H7 (cell line): ENCODE measurements at regions not wholly inside any gene's neighbourhood (a gene's known extent, or its start where the extent isn't known, plus 50 kb on each side); places are given as distances from the start of the nearest gene placed in this dataset.
"Not testable (repeated sequence)": the region's sequence is repeated elsewhere in the genome, so short reads cannot be mapped to it uniquely, and the experiment has no call there.

ENCODE experiments used
- DNase-seq: peaks from one replicate; pipeline ENCODE4 v3.0.0; 2012
- H3K27me3 ChIP-seq: 2 replicates; pipeline ENCODE4 v1.6.0; 2011; ENCODE audit warnings: mild to moderate bottlenecking, low read length; ENCODE audit not compliant: control insufficient read depth, insufficient read depth
- H3K36me3 ChIP-seq: replicated peaks from 2 replicates; pipeline ENCODE4 v1.5.1; 2011; ENCODE audit warnings: low read length; ENCODE audit not compliant: control insufficient read depth, insufficient read depth
- H3K4me3 ChIP-seq: 2 replicates; pipeline ENCODE4 v1.5.1; 2011; ENCODE audit warnings: low read depth, mild to moderate bottlenecking, control low read depth, low read length, moderate library complexity; ENCODE audit not compliant: insufficient read depth

DNA sequence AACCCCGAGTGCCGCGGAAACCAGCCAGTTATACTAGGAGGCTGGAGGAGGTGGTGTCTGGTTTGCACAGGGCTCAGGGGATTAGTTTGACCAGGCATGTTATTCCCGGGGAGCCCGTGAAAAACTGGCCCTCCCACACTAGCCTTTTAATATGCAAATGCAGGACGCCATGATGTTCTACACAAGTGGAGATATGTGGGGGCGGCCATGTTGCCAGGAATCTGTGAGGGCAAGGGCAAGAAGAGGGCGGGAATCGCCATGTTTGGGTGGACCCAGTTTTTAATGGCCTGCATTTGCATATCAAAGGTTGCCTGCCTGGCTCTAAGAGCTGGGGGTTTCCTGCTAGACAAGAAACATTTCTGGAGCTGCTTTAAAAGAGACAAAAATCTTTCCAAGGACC is 940.7 kb downstream of the CDH18 start:
- no peak overlapping the region for H3K4me3 ChIP-seq
- DNase-seq, result no peak
- no peaks in the 10 kb centered on the region for H3K27me3 ChIP-seq
- no peaks in the 10 kb centered on the region for H3K36me3 ChIP-seq

DNA sequence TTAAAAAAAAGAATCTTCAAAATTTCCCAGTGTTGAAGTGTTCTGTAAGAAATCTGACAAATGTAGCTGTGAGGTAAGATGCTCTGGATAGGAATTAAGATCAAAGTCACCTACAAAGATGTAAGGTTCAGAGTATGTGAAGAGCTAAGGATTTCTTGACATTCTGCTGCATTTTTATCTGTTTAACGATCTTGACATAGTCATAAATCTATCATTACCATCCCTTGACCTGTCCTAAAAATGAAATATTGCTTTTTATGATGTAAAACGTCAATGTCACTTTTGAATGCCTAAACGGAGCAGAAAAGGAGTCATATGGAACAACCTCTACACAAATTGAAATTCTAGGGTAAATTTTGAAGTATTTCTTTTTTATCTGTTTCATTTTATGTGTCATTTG is 939.3 kb downstream of the CDH18 start:
- Histone ChIP-seq H3K36me3 (no peaks in the 10 kb centered on the region), H3K4me3 (no peak overlapping the region), H3K27me3 (no peaks in the 10 kb centered on the region)
- no peak for DNase-seq

- H3K36me3 ChIP-seq, result no peaks in the 10 kb centered on the region
- no peak for DNase-seq
- no peaks in the 10 kb centered on the region for H3K27me3 ChIP-seq
- H3K4me3 ChIP-seq, result no peak overlapping the region
These were observed 929.8 kb downstream of the CDH18 start for GRCh38 chr5:19058216-19058615.

DNA sequence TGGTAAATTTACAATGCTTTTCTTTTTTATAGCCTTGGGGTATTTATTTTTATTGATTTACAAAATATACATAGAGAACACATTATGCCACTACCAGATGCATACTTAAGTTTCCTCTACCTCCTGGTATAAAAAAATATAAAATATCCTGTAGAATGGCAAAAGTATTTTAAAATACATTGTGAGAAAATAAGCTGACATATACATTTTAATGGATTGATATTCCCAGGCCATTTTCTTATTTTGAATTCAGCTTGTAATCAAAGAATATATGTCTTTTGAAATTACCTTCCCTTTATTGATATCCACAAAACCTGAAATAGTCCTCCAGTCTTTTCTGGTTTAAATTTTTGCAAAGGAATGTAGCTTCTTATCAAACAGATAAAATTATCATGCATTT is 923.9 kb downstream of the CDH18 start:
- H3K36me3 ChIP-seq, result no peaks in the 10 kb centered on the region
- no peak overlapping the region for H3K4me3 ChIP-seq
- H3K27me3 ChIP-seq, result no peaks in the 10 kb centered on the region
- no peak for DNase-seq

DNA sequence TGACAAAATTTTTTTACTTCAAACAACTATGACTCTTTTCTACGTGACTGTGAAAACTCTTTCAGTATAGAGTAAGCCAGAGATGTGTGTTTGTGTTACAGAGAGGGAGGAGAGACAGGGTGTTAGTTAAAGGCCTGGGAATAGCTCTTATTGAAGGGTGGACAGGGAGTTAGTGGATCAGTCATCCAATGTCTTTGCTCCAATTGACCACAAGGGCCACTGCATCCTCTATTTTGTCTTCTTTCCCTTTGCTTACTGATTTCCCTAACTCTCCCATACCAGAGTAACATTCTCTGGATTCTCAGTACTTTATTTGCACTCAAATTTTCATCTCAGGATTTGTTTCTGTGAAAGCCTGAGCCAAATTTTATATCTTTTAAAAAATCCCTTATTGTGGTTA is 920.3 kb downstream of the CDH18 start:
- H3K4me3 ChIP-seq, result no peak overlapping the region
- peak; percentile 2 for DNase-seq
- no peaks in the 10 kb centered on the region for H3K27me3 ChIP-seq
- no peaks in the 10 kb centered on the region for H3K36me3 ChIP-seq

GRCh38 chr5:19098434-19098833 is 889.6 kb downstream of the CDH18 start:
- H3K4me3 ChIP-seq, result no peak overlapping the region
- H3K36me3 ChIP-seq, result no peaks in the 10 kb centered on the region
- H3K27me3 ChIP-seq, result no peaks in the 10 kb centered on the region
- DNase-seq, result no peak

DNA sequence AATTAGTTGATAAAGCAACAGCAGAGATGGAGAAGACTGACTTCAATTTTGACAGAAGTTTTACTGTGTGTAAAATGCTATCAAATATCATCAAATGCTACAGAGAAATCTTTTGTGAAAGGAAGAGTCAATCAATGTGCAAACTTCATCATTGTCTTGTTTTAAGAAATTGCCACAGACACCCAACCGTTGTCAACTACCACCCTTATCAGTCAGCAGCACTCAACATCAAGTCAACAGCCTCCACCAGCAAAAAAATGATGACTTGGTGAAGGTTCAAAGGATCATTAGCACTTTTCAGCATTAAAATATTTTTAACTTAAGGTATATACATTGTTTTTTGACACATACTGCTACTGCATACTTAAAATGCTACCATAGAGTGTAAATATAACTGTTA is 888.8 kb downstream of the CDH18 start:
- Histone ChIP-seq H3K36me3 (no peaks in the 10 kb centered on the region), H3K4me3 (no peak overlapping the region), H3K27me3 (no peaks in the 10 kb centered on the region)
- DNase-seq, result no peak

DNA sequence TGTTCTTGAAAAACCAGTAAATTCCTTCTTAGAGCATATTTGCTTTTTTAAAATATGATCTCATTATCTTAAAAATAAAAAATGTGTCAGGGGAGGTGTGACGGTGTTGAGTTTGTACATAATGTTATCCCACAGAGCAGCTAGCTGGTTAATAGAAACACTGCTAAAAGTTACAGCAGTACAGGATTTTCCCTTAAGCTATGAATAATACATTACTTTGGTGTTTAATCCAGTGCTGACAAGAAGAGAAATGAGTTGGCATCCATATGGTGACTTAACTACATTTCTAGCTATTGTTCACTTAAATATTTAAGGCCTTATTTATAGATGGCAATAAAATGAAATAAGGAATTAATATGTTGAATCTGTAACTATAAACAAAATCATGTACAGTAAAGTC is 883.1 kb downstream of the CDH18 start:
- DNase-seq, result no peak
- Histone ChIP-seq H3K36me3 (no peaks in the 10 kb centered on the region), H3K27me3 (no peaks in the 10 kb centered on the region), H3K4me3 (no peak overlapping the region)

- Histone ChIP-seq H3K4me3 (no peak overlapping the region), H3K27me3 (no peaks in the 10 kb centered on the region), H3K36me3 (no peaks in the 10 kb centered on the region)
- DNase-seq, result no peak
These were observed 865.1 kb downstream of the CDH18 start for GRCh38 chr5:19122923-19123322.

GRCh38 chr5:19125956-19126713 is 861.9 kb downstream of the CDH18 start:
- Histone ChIP-seq H3K36me3 (no peaks in the 10 kb centered on the region), H3K4me3 (no peak overlapping the region)
- no peak for DNase-seq

DNA sequence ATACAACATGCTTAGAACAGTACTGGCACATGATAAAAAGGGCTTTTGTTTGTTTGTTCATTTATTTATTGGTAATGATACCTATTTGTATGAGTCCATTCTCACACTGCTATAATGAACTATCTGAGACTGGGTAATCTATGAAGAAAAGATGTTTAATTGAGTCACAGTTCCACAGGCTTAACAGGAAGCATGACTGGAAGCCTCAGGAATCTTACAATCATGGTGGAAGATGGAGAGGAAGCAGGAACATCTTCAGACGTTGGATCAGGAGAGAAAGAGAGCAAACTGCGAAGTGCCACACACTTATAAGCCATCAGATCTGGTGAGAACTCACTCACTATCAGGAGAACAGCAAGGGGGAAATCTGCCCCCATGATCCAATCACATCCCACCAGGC is 847.7 kb downstream of the CDH18 start:
- Histone ChIP-seq H3K27me3 (no peaks in the 10 kb centered on the region), H3K36me3 (no peaks in the 10 kb centered on the region), H3K4me3 (no peak overlapping the region)
- no peak for DNase-seq

More at GRCh38 chr5:19125956-19126713, 861.9 kb downstream of the CDH18 start:
- no peaks in the 10 kb centered on the region for H3K27me3 ChIP-seq

- not testable (repeated sequence) for H3K4me3 ChIP-seq, H3K36me3 ChIP-seq, DNase-seq, H3K27me3 ChIP-seq
These were observed 846.0 kb downstream of the CDH18 start for GRCh38 chr5:19141937-19142524.

- H3K27me3 ChIP-seq, H3K4me3 ChIP-seq, H3K36me3 ChIP-seq, DNase-seq: not testable (repeated sequence)
These were observed 845.1 kb downstream of the CDH18 start for GRCh38 chr5:19142713-19143414.

DNA sequence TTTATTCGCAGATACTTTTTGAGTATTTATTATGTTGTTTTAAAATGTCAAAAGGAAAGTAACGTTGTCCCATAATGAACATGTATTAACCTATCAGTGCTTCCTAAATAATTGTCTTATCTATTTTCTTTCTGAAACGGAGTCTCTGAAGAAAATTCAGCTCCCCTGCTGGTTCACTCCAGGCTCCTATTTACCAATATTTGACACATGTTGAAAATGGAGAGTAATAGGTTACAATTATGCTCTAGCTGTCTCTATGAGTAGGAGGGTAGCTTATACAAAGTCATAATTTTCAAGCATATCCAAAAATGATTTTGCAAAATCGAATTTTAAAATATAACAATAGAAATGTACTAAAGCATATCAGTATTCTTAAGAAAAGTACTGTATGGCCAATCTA is 844.1 kb downstream of the CDH18 start:
- DNase-seq, result no peak
- H3K36me3 ChIP-seq, result no peaks in the 10 kb centered on the region
- no peaks in the 10 kb centered on the region for H3K27me3 ChIP-seq
- no peak overlapping the region for H3K4me3 ChIP-seq

DNA sequence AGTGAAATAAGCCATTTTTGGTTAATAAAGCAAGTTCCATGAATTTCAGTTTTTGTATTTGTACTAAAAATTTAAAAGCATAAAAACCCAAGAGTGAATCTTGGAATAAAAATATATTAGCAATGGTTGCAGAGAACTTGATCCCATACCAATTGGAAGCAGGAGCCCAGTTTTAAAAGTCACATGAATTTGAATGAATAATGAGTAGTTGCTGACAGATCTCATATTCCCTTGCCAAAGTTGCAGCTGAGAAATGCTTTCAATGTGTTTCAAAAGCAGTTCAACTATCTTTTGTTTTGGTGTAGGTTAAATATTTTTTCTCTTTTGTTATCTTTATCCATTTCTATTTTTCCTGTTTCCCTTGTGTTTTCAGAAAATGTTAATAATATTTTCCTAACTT is 818.6 kb downstream of the CDH18 start:
- Histone ChIP-seq H3K4me3 (no peak overlapping the region), H3K27me3 (no peaks in the 10 kb centered on the region)

More for the DNA sequence above, 818.6 kb downstream of the CDH18 start:
- DNase-seq, result no peak
- H3K36me3 ChIP-seq, result no peaks in the 10 kb centered on the region
